G401 (cell line): ENCODE measurements at regions not wholly inside any gene's neighbourhood (a gene's known extent, or its start where the extent isn't known, plus 50 kb on each side); places are given as distances from the start of the nearest gene placed in this dataset.

Experiments
- DNase-seq: peaks from one replicate; pipeline ENCODE4 v3.0.0-alpha.2; 2015; ENCODE audit warnings: low spot score
- in situ Hi-C: cut with HindIII; loops from 2 replicates; pipeline ENCODE4 v1.10.0; 2016; ENCODE audit warnings: low sequenced_read_pairs, mixed read lengths

GRCh38 chr15:36371509-36371908 is 207.9 kb upstream of the CDIN1 start:
- in situ Hi-C loops = no loop called here

DNA sequence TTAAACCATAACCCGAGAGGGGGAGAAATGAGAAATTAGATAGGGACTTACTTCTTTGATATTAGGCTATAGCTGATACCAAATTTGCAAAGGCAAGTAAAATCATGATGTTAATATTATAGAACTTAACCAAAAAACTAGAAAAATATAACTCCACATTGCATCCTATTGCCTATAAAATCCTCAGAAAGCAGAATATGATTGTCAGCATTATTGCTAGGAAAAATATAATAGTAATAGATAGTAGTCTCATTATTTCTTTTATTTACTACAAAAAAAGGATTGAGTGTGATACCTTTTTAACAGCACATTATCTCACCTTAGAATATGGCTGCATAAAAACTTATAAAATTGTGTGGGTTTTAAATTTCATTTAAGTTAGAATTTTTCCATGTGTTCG is 206.5 kb upstream of the CDIN1 start:
- in situ Hi-C loops = no loop called here

More at GRCh38 chr15:36371509-36371908, 207.9 kb upstream of the CDIN1 start:
- DNase-seq = no peak

DNA sequence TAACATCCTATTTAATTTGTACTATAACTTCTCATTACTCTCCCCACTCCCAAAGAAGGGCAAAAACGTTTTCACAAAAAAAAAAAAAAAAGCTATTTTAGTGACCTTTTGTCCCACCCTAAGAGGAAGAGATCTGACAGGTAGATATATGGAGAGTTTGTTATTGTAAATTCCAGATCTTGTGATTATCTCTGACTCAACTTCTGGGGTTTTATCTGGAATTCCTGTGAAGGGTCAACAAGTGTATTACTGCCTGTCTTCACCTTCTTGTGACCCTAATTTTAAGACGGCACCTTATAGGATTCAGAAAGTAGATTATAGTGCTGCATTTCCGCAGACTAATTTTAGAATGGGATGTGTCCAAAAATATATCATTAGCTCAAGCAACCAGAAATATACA is 205.9 kb upstream of the CDIN1 start:
- DNase-seq = no peak
- in situ Hi-C loops = no loop called here

More for the DNA sequence above, 206.5 kb upstream of the CDIN1 start:
- DNase-seq = no peak

- no peak for DNase-seq
- in situ Hi-C loops = no loop called here
Measured at GRCh38 chr15:36389107-36389506, 190.3 kb upstream of the CDIN1 start.

GRCh38 chr15:36390491-36390890 is 188.9 kb upstream of the CDIN1 start:
- DNase-seq = no peak
- in situ Hi-C loops = no loop called here

DNA sequence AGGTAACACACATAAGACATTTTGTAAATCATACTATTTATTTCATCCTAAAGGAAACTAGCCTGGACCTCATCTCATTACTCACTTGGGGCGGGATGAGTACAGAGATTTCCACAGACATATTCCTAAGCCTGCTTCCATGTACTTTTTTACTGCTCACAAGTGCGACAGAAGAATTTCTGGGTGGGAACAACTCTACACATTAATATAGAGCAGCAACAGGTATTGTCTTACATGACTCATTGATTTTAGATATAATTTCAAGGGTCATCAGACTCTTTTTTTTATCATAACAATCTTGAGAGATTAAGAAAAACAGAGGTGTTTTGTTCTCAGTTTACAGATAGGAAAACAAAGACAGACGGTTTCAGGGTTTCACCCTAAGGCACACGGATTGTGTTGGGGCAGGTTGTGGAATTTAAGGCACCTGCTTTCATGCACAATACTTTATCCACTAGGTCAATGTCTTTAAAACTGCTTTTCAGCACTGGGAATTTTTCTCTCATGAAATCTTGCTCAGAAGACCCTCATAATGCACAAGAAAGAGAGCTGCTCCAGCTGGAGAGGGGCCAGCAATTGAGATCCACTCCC is 186.7 kb upstream of the CDIN1 start:
- in situ Hi-C loops = no loop called here
- DNase-seq = no peak

GRCh38 chr15:36398212-36398611 is 181.2 kb upstream of the CDIN1 start:
- in situ Hi-C loops = no loop called here
- DNase-seq = no peak

DNA sequence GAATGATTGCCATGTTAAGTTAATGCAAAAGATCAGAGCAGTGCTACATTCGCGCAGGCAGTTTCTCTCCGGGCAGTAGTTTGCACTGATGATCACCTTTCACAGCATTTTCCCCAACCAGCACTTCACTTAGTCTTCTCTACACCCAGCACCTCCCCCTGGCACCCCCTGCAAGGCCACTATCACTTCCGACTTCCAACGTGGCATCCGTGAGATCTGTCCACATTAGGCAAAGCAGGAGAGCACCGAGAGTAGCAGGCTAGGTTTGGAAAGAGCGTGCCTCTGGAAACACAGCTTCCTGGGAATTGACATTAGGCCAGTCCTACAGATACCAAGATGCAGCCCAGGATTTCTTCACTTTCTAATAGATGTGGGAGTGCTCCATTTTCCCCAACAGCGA is 180.2 kb upstream of the CDIN1 start:
- in situ Hi-C loops = no loop called here
- DNase-seq = no peak

DNA sequence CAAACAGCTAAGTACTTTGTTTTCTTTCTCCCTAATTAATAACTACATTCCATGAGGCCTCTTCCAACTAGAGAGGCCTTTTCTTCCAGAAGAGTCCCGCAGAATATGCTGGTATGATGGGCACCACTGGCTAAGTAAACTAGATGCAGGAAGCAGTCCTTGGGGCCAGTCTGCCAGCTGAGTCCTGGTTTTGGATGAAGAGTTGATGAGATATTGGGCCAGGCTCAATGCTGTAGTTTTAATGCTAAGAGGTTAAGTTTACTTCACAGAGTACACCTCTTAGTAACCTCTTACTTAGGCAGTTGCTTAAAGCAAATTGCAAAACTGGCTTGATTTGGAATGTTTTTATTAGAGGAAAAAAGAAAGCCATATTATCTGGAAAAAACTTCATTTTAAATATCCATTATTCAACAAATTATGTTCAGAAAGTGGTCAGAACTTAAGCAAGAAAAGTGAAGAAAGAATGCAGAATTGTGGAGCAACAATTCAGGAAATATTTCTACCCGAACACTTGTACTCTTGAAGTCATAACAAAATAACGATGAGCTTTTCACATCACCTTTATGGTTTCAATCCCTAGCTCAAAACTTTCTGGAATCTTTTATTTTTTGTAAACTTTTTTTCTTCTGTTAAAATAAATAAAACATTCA is 178.4 kb upstream of the CDIN1 start:
- no peak for DNase-seq
- in situ Hi-C loops = no loop called here

DNA sequence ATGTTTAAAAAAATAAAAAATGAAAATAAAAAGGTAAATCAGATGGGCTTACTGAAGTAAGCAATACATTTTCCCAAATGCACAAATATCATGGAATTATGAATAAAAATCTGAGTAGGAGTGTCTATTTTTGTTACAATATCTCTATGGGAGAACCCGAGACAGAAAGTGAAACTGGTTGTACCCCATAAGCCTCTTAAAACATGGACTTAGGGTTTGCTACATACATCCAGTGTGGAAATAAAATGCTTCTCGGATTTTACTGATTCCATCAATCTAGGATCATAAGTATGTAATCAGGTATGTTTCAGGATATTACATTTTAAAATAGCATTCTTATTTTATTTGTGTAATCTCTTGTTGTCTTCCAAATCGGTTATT is 177.8 kb upstream of the CDIN1 start:
- in situ Hi-C loops = no loop called here
- DNase-seq = no peak

DNA sequence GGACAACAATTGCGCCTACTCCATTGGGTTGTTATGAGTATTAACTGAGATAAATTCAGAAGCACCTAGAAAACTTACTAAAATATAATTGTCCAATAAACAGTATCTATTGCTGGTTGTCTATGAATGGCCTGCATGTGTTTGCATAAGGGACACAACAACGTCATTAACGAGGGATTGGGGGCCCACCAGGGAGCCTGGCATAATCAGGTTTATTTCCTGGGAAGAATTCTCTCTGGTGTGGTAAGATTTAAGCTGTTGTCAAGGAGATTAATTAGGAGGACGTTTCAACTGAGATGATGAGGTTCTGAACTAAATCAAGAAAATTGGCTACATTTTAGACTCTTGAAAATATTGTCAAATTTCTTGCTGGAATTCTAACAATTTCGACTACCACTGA is 176.1 kb upstream of the CDIN1 start:
- in situ Hi-C loops = no loop called here
- no peak for DNase-seq

- in situ Hi-C loops = no loop called here
- DNase-seq = no peak
Measured at GRCh38 chr15:36406366-36406765, 173.1 kb upstream of the CDIN1 start.

GRCh38 chr15:36406911-36407310 is 172.5 kb upstream of the CDIN1 start:
- in situ Hi-C loops = no loop called here
- no peak for DNase-seq

- in situ Hi-C loops = no loop called here
- no peak for DNase-seq
Measured at GRCh38 chr15:36407647-36408046, 171.8 kb upstream of the CDIN1 start.

GRCh38 chr15:36409819-36410218 is 169.6 kb upstream of the CDIN1 start:
- in situ Hi-C loops = no loop called here
- no peak for DNase-seq

DNA sequence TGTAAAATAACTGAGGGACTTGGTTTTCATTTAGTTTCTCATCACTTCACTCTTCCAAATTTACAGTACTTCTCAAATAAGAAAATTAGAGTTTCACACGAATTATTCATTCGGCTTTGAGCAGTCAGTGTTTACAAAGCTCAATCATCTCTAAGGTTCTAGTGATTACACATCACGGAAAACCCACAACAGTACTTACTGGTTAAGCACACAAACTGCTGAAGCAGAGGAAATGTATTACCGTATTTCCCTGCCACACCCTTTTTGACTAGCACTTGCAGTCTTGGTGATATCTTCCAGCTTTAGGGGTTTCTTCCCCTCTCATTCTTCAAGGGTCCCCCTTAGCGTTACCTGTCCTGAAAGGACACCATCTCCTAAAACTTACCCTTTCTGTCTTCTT is 164.8 kb upstream of the CDIN1 start:
- in situ Hi-C loops = no loop called here

DNA sequence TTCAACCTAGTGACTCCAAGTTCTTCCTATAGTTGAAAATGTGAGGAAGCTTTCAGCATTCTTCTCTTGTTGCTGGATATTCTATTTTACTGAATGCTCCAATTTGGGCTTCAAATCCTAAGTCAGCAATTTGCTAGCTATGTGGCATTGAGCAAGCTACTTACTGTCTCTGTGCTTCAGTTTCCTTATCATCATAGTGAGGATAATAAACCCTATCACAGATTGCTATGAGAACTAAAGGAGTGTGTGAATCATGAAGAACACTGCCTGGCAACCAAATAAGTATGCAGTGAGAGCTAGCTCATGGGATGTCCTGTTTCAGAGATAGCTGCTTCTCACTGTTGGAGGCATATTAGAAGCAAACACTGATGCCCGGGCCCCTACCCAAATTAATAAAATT is 163.8 kb upstream of the CDIN1 start:
- in situ Hi-C loops = no loop called here
- DNase-seq = no peak

More for the DNA sequence above, 164.8 kb upstream of the CDIN1 start:
- no peak for DNase-seq

GRCh38 chr15:36422631-36423030 is 156.8 kb upstream of the CDIN1 start:
- DNase-seq = no peak

GRCh38 chr15:36426691-36427090 is 152.7 kb upstream of the CDIN1 start:
- no peak for DNase-seq
- in situ Hi-C loops = no loop called here

More at GRCh38 chr15:36422631-36423030, 156.8 kb upstream of the CDIN1 start:
- in situ Hi-C loops = no loop called here

DNA sequence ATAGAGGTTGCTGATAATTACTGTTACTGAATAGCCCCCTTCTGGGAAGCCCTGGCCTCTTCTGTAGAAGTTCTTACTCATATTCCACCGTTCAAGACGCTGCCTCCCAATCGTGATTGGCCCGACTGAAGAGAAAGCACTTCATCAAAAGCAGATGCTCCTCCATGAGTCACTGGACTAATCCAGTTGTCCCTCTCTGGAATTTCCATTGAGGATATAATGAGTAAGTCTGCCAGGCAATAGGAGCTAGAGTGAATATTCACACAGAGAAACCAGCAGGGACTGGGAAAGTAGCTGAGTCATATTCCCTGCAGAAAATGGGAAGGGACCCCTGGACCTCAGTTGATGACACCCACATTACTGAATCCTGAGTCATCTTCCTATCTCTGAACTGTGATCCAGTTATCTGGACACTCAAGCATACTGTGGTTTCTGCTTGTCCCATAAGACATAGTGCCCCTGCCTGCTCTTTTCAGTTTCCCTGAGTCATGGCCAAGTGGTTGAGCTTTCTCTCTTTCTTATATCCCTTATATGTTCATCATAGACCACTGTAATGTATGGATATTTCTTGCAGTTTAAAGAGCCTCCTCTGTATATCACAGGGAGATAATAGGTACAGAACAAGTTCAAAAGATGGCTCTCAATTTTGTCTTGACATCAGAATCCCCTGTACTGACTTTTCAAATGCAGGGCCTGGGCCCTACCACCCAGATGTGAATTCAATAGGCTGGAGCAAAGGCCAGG is 151.2 kb upstream of the CDIN1 start:
- DNase-seq = no peak
- in situ Hi-C loops = no loop called here

DNA sequence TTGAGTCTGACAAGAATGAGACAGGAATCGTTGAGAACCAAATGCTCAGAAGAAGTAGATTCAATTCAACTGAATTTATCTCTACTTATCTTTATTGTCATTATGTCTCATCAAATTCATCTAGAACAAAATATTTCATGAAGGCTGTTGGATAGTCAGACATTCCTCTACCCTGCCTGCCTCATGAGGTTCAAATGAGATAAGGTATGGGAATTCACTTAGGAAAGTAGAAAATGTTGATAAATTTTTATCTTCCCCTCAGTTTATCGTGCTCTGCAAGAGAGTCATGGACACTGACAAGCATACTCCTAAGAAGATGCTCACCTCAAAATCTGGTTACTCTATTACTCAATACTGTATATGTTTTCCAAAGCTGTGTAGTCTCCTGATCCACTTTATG is 149.7 kb upstream of the CDIN1 start:
- no peak for DNase-seq

More for the DNA sequence above, 149.7 kb upstream of the CDIN1 start:
- in situ Hi-C loops = no loop called here
